GM18909 (cell line): ENCODE measurements at regions not wholly inside any gene's neighbourhood (a gene's known extent, or its start where the extent isn't known, plus 50 kb on each side); places are given as distances from the start of the nearest gene placed in this dataset.
"Not testable (repeated sequence)": the region's sequence is repeated elsewhere in the genome, so short reads cannot be mapped to it uniquely, and the experiment has no call there.

Source experiments
- ATAC-seq: cut with Tn5 transposase; IDR thresholded peaks from one replicate; pipeline ENCODE4 v1.9.1; 2021; ENCODE audit warnings: mild to moderate bottlenecking; ENCODE audit not compliant: unreplicated experiment, poor library complexity

- ATAC-seq, result no peak
Observed at GRCh38 chr2:55811048-55811447, 112.5 kb downstream of the EFEMP1 start.

GRCh38 chr2:55810622-55811020 is 113.0 kb downstream of the EFEMP1 start:
- no peak for ATAC-seq

- ATAC-seq, result no peak
Observed at GRCh38 chr2:55809875-55810621, 113.5 kb downstream of the EFEMP1 start.

- ATAC-seq, result no peak
Observed at GRCh38 chr2:55807900-55808299, 114.3 kb upstream of the PNPT1 start.

- ATAC-seq, result no peak
Observed at GRCh38 chr2:55805686-55806085, 112.0 kb upstream of the PNPT1 start.

GRCh38 chr2:55804535-55804934 is 110.9 kb upstream of the PNPT1 start:
- no peak for ATAC-seq

GRCh38 chr2:55802067-55802466 is 108.4 kb upstream of the PNPT1 start:
- no peak for ATAC-seq

- ATAC-seq, result no peak
Observed at GRCh38 chr2:55801436-55801835, 107.8 kb upstream of the PNPT1 start.

GRCh38 chr2:55799624-55800023 is 106.0 kb upstream of the PNPT1 start:
- not testable (repeated sequence) for ATAC-seq

GRCh38 chr2:55796121-55796520 is 102.5 kb upstream of the PNPT1 start:
- no peak for ATAC-seq

- ATAC-seq, result not testable (repeated sequence)
Observed at GRCh38 chr2:55793602-55794001, 100.0 kb upstream of the PNPT1 start.

- ATAC-seq, result no peak
Observed at GRCh38 chr2:55786280-55786679, 92.6 kb upstream of the PNPT1 start.

- ATAC-seq, result not testable (repeated sequence)
Observed at GRCh38 chr2:55783751-55784150, 90.1 kb upstream of the PNPT1 start.

- peak; percentile 44 for ATAC-seq
Observed at GRCh38 chr2:55782528-55783173, 89.0 kb upstream of the PNPT1 start.

- ATAC-seq, result no peak
Observed at GRCh38 chr2:55781542-55781941, 87.9 kb upstream of the PNPT1 start.

- no peak for ATAC-seq
Observed at GRCh38 chr2:55780697-55781096, 87.1 kb upstream of the PNPT1 start.

- no peak for ATAC-seq
Observed at GRCh38 chr2:55779459-55780421, 86.1 kb upstream of the PNPT1 start.

- no peak for ATAC-seq
Observed at GRCh38 chr2:55776966-55777365, 83.3 kb upstream of the PNPT1 start.

GRCh38 chr2:55776479-55776878 is 82.8 kb upstream of the PNPT1 start:
- no peak for ATAC-seq

- peak; percentile 55 for ATAC-seq
Observed at GRCh38 chr2:55775828-55776227, 82.2 kb upstream of the PNPT1 start.

- not testable (repeated sequence) for ATAC-seq
Observed at GRCh38 chr2:55773651-55774050, 80.0 kb upstream of the PNPT1 start.
